WTC11 (cell line): ENCODE measurements at regions not wholly inside any gene's neighbourhood (a gene's known extent, or its start where the extent isn't known, plus 50 kb on each side); places are given as distances from the start of the nearest gene placed in this dataset.
"Not testable (repeated sequence)": the region's sequence is repeated elsewhere in the genome, so short reads cannot be mapped to it uniquely, and the experiment has no call there.

Source experiments
- ATAC-seq: fragments of 200-7000 bp; cut with Tn5 transposase; 2 replicates; pipeline ENCODE4 v1.10.0; 2021; ENCODE audit warnings: mild to moderate bottlenecking, moderate library complexity
- CTCF ChIA-PET: fragments of 300-600 bp; sonication (Branson Sonifier 250); formaldehyde crosslinking; loops from one replicate; lab custom pipeline; 2021; ENCODE audit warnings: antibody characterized with exemption; lab: Charles Lee
- POLR2A ChIA-PET: fragments of 350-600 bp; sonication (Branson Sonifier 250); formaldehyde crosslinking; loops from one replicate; lab custom pipeline; 2021; ENCODE audit warnings: antibody characterized with exemption; lab: Charles Lee
- DNase-seq: peaks from one replicate; pipeline ENCODE4 v3.0.0; 2021; ENCODE audit warnings: low spot score
- H3K27ac Mint-ChIP-seq: 2 replicates; pipeline ENCODE4 v1.8.0; 2021; ENCODE audit warnings: mixed read lengths
- H3K27me3 Mint-ChIP-seq: 2 replicates; pipeline ENCODE4 v1.8.0; 2021; ENCODE audit warnings: low read depth, mild to moderate bottlenecking, moderate library complexity, mixed read lengths
- H3K36me3 Mint-ChIP-seq: 2 replicates; pipeline ENCODE4 v1.8.0; 2021; ENCODE audit warnings: mixed read lengths
- H3K4me1 Mint-ChIP-seq: 2 replicates; pipeline ENCODE4 v1.8.0; 2022; ENCODE audit warnings: mixed read lengths
- H3K4me3 Mint-ChIP-seq: 2 replicates; pipeline ENCODE4 v1.8.0; 2021; ENCODE audit warnings: mild to moderate bottlenecking, moderate library complexity, mixed read lengths
- H3K9me3 Mint-ChIP-seq: 2 replicates; pipeline ENCODE4 v1.8.0; 2021; ENCODE audit warnings: mixed read lengths
- CBFB ChIP-seq: sonication (generic); formaldehyde crosslinking; IDR thresholded peaks from 2 replicates; pipeline ENCODE4 v1.8.1; 2022; ENCODE audit warnings: mild to moderate bottlenecking, low read depth, missing genetic modification reagents
- NFATC4 ChIP-seq: fragments of 250-450 bp; sonication (Bioruptor Pico); IDR thresholded peaks from 2 replicates; pipeline ENCODE4 v1.9.0; 2021; ENCODE audit warnings: mild to moderate bottlenecking
- RELA ChIP-seq: sonication (generic); formaldehyde crosslinking; IDR thresholded peaks from 2 replicates; pipeline ENCODE4 v1.8.1; 2022; ENCODE audit warnings: missing genetic modification reagents, mild to moderate bottlenecking, borderline replicate concordance
- TEAD1 ChIP-seq: sonication (generic); formaldehyde crosslinking; IDR thresholded peaks from 2 replicates; pipeline ENCODE4 v1.8.0; 2022; ENCODE audit warnings: mild to moderate bottlenecking, missing genetic modification reagents
- TF ChIP-seq, protein P1 (sequence below): fragments of 250-450 bp; sonication (Bioruptor Pico); IDR thresholded peaks from 2 replicates; pipeline ENCODE4 v1.8.0; 2021; ENCODE audit warnings: mild to moderate bottlenecking
- TF ChIP-seq, protein P2 (sequence below): sonication (generic); formaldehyde crosslinking; IDR thresholded peaks from 2 replicates; pipeline ENCODE4 v1.8.0; 2022; ENCODE audit warnings: missing genetic modification reagents
- TF ChIP-seq, protein P3 (sequence below): sonication (generic); formaldehyde crosslinking; IDR thresholded peaks from 2 replicates; pipeline ENCODE4 v1.8.0; 2023; ENCODE audit warnings: missing genetic modification reagents
- TF ChIP-seq, protein P4 (sequence below): sonication (generic); formaldehyde crosslinking; IDR thresholded peaks from 2 replicates; pipeline ENCODE4 v1.8.0; 2022; ENCODE audit warnings: mild to moderate bottlenecking, missing genetic modification reagents
- TF ChIP-seq, protein P5 (sequence below): sonication (generic); formaldehyde crosslinking; IDR thresholded peaks from 2 replicates; pipeline ENCODE4 v1.8.1; 2023; ENCODE audit warnings: mild to moderate bottlenecking, missing genetic modification reagents, moderate library complexity

DNA sequence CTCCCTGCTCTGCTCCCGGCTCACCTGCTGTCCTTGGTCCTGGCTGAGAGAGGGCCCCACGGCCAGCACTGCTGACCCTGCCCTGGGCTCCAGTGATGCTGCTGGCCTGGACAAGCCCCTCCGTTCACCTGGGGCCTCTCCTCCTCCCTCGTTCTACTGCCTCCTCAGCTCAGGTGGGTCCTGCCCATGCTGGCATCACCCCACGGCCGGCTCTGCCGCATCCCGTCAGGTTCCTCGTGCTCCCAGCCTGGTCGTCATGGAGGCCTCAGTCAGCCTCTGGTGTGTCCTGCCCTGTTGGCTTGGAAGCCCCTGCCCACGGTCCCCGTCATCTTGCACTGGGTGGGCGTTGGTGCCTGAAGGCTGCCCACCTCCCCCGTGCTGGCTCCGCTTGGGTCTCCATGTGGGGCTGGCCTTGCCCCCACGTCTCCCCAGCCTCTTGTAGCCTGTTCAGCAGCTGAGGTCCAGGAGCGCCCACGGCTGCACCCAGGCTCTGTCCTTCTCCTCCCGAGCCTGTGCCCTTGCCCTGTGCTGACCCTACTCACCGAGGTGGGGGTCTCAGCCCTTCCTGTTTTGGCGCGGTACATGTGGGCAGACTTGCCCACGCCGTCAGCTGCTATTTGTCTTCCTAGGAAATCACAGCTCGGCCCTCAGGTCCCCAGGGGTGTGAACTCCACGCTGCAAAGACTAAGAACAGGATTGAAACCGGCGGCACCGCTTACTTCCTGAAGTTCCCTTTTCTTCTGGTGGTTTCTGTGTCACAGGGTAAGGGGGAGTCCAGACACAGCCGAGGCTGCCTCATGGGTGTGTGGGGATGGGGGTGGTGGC is 121.6 kb downstream of the TMEM121 start:
- H3K27me3 Mint-ChIP-seq: peaks cover 6% of the 10 kb centered on the region; the same call in 1 of the 2 replicates
- DNase-seq (no peak), ATAC-seq (no peak)
- no peak overlapping the region for H3K4me3 Mint-ChIP-seq
- no peak overlapping the region for H3K27ac Mint-ChIP-seq
- H3K9me3 Mint-ChIP-seq: peaks cover 29% of the 10 kb centered on the region
- ChIA-PET POLR2A (no interaction called here), CTCF (no interaction called here)
- peaks cover 52% of the 10 kb centered on the region for H3K36me3 Mint-ChIP-seq
- no peaks in the 10 kb centered on the region for H3K4me1 Mint-ChIP-seq
- no peak for TF ChIP-seq TEAD1
- TF ChIP-seq, protein P1, sequence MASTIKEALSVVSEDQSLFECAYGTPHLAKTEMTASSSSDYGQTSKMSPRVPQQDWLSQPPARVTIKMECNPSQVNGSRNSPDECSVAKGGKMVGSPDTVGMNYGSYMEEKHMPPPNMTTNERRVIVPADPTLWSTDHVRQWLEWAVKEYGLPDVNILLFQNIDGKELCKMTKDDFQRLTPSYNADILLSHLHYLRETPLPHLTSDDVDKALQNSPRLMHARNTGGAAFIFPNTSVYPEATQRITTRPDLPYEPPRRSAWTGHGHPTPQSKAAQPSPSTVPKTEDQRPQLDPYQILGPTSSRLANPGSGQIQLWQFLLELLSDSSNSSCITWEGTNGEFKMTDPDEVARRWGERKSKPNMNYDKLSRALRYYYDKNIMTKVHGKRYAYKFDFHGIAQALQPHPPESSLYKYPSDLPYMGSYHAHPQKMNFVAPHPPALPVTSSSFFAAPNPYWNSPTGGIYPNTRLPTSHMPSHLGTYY: no peak
- TF ChIP-seq, protein P2, sequence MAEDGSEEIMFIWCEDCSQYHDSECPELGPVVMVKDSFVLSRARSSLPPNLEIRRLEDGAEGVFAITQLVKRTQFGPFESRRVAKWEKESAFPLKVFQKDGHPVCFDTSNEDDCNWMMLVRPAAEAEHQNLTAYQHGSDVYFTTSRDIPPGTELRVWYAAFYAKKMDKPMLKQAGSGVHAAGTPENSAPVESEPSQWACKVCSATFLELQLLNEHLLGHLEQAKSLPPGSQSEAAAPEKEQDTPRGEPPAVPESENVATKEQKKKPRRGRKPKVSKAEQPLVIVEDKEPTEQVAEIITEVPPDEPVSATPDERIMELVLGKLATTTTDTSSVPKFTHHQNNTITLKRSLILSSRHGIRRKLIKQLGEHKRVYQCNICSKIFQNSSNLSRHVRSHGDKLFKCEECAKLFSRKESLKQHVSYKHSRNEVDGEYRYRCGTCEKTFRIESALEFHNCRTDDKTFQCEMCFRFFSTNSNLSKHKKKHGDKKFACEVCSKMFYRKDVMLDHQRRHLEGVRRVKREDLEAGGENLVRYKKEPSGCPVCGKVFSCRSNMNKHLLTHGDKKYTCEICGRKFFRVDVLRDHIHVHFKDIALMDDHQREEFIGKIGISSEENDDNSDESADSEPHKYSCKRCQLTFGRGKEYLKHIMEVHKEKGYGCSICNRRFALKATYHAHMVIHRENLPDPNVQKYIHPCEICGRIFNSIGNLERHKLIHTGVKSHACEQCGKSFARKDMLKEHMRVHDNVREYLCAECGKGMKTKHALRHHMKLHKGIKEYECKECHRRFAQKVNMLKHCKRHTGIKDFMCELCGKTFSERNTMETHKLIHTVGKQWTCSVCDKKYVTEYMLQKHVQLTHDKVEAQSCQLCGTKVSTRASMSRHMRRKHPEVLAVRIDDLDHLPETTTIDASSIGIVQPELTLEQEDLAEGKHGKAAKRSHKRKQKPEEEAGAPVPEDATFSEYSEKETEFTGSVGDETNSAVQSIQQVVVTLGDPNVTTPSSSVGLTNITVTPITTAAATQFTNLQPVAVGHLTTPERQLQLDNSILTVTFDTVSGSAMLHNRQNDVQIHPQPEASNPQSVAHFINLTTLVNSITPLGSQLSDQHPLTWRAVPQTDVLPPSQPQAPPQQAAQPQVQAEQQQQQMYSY (CRISPR knock-in tag): no peak
- TF ChIP-seq, protein P3, sequence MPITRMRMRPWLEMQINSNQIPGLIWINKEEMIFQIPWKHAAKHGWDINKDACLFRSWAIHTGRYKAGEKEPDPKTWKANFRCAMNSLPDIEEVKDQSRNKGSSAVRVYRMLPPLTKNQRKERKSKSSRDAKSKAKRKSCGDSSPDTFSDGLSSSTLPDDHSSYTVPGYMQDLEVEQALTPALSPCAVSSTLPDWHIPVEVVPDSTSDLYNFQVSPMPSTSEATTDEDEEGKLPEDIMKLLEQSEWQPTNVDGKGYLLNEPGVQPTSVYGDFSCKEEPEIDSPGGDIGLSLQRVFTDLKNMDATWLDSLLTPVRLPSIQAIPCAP (CRISPR knock-in tag): no peak
- TF ChIP-seq CBFB (CRISPR knock-in tag): no peak
- TF ChIP-seq RELA (CRISPR knock-in tag): no peak
- TF ChIP-seq, protein P4, sequence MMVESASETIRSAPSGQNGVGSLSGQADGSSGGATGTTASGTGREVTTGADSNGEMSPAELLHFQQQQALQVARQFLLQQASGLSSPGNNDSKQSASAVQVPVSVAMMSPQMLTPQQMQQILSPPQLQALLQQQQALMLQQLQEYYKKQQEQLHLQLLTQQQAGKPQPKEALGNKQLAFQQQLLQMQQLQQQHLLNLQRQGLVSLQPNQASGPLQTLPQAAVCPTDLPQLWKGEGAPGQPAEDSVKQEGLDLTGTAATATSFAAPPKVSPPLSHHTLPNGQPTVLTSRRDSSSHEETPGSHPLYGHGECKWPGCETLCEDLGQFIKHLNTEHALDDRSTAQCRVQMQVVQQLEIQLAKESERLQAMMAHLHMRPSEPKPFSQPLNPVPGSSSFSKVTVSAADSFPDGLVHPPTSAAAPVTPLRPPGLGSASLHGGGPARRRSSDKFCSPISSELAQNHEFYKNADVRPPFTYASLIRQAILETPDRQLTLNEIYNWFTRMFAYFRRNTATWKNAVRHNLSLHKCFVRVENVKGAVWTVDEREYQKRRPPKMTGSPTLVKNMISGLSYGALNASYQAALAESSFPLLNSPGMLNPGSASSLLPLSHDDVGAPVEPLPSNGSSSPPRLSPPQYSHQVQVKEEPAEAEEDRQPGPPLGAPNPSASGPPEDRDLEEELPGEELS: no peak
- TF ChIP-seq, protein P5, sequence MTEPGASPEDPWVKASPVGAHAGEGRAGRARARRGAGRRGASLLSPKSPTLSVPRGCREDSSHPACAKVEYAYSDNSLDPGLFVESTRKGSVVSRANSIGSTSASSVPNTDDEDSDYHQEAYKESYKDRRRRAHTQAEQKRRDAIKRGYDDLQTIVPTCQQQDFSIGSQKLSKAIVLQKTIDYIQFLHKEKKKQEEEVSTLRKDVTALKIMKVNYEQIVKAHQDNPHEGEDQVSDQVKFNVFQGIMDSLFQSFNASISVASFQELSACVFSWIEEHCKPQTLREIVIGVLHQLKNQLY (CRISPR knock-in tag): no peak
- no peak for TF ChIP-seq NFATC4 (CRISPR knock-in tag)

DNA sequence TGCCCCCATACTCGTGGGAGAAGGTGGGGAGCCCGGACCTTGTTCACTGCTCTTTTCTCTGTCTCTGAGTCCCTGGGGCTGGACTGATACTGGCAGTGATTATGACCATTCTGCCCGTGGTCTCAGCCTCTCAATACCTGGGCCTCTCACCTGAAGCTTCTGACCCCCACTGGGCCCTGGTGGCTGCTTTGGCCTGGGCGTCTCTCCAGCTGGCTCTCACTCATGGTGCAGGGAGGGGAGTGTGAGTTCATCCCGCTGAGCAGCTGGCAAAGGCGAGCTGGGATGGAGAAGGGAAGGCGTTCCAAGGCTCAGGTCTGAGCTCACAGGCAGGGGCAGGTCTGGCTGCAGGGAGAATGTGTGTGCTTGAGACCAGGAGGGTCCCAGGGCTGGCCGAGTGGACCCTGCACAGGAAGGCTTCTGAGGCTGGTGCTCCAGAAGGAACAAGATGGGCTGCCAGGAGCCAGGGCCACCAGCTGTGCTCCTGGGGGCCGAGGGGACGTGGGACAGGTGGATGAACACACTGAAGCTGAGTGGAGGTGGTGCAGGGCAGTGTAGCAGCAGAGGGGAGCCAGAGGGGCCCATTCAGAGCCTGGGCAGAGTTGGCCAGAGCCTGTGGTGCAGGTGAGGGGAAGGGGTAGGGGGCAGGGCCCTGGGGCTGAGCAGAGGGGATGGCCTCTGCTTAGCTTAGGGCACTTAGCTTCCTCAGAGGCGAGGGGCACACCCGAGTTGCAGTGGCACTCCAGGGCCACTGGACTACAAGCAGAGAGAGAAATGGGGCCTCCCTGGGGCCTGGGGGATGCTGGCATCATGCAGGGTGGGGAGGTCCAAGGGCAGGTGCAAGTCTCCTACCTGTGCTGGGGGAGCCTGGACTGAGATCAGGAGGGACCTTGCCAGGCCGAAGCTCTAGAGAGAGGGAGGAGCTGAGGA is 122.5 kb downstream of the TMEM121 start:
- H3K4me1 Mint-ChIP-seq, H3K27ac Mint-ChIP-seq, H3K4me3 Mint-ChIP-seq, POLR2A ChIA-PET, CTCF ChIA-PET, DNase-seq, ATAC-seq: not testable (repeated sequence)
- Mint-ChIP-seq H3K36me3 (peaks cover 52% of the 10 kb centered on the region), H3K9me3 (peaks cover 28% of the 10 kb centered on the region), H3K27me3 (peaks cover 10% of the 10 kb centered on the region)

DNA sequence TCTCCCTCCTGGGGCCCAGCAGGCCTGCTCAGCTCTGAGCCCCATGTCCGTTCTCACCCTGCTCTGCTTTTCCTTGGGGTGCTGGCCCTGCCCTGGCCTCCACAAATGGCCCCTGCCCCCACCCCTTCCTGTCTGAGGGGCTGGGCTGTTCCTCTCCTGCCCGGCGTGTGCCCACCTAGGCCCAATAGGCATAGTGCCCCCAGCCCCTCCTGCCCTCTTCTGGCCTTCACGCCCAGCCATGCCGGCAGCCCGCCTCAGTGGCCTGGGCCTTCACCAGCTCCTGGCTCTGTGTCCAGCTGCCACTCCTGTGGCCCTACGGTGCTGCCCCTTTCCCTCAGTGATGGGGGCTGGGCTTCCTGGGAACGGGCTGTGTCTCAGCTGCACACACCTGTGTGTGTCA is 125.9 kb downstream of the TMEM121 start:
- POLR2A ChIA-PET, ATAC-seq, H3K4me3 Mint-ChIP-seq, DNase-seq, H3K4me1 Mint-ChIP-seq, CTCF ChIA-PET, H3K27ac Mint-ChIP-seq: not testable (repeated sequence)
- H3K36me3 Mint-ChIP-seq: peaks cover 48% of the 10 kb centered on the region
- H3K9me3 Mint-ChIP-seq: peaks cover 39% of the 10 kb centered on the region
- peaks cover 10% of the 10 kb centered on the region for H3K27me3 Mint-ChIP-seq

DNA sequence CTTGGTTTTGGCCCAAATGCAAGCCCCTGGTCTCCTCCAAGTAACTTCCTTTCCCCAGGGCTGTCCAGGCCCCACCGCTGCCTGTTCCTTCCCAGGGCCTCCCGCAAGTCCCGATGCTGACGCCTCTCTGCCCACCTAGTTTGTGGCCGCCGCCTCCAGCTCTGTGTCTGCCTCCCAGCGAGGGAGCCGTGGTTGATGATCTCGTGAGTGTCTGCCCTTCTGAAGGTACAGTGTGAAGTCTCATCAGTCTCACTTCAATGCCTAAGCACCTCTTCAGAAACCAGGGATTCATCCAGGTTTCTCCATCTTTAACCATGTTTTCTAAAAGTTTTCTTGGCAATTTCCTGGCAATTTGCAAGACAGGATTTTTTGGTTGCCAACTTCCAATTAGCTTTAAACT is 127.5 kb downstream of the TMEM121 start:
- H3K4me1 Mint-ChIP-seq, H3K27me3 Mint-ChIP-seq, DNase-seq, H3K27ac Mint-ChIP-seq, ATAC-seq, CTCF ChIA-PET, POLR2A ChIA-PET, H3K4me3 Mint-ChIP-seq: not testable (repeated sequence)
- Mint-ChIP-seq H3K9me3 (peaks cover 43% of the 10 kb centered on the region), H3K36me3 (peaks cover 49% of the 10 kb centered on the region)

DNA sequence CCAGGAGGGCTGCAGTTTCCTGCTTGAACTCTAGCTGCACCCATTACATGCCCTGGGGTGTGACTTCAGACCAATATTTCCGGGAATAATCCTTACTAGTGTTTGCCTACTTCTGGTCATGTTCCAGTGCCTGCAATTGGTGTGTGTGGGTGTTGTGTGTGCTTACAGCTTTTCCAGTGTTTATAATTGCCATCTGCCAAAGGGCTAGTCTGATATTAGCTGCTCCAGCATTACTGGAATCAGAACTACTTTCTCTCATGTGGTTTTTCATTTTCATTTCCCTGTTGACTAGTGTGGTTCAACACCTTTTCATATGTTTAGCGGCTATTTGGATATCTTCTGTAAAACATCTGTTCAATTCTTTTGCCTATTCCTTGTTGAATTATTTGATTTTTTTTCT is 132.9 kb downstream of the TMEM121 start:
- ATAC-seq, CTCF ChIA-PET, H3K4me1 Mint-ChIP-seq, H3K27me3 Mint-ChIP-seq, POLR2A ChIA-PET, DNase-seq, H3K27ac Mint-ChIP-seq, H3K4me3 Mint-ChIP-seq: not testable (repeated sequence)
- H3K36me3 Mint-ChIP-seq: peaks cover 58% of the 10 kb centered on the region
- H3K9me3 Mint-ChIP-seq: peaks cover 60% of the 10 kb centered on the region
